HEK293 (cell line): ENCODE measurements at regions not wholly inside any gene's neighbourhood (a gene's known extent, or its start where the extent isn't known, plus 50 kb on each side); places are given as distances from the start of the nearest gene placed in this dataset.

ENCODE experiments used
- CTCF ChIA-PET: fragments of 350-600 bp; formaldehyde crosslinking; extraction: SDS; loops from one replicate; lab custom pipeline; 2021; ENCODE audit warnings: antibody characterized with exemption; lab: Yijun Ruan, JAX
- POLR2A ChIA-PET: fragments of 300-600 bp; formaldehyde crosslinking; extraction: SDS; loops from one replicate; lab custom pipeline; 2020; ENCODE audit warnings: antibody characterized with exemption, inconsistent platforms; lab: Yijun Ruan, JAX
- H3K27ac ChIP-seq: fragments of 200-500 bp; sonication (Bioruptor generic); 2 replicates; pipeline ENCODE4 v1.5.1; 2014; ENCODE audit warnings: low read depth, low read length, control low read depth, inconsistent platforms; ENCODE audit errors: extremely low read depth
- H3K36me3 ChIP-seq, 2 experiments: fragments of 200-500 bp in 1 of 2; sonication (Bioruptor generic) in 1 of 2; 1 replicate in 1 of 2; 2 replicates in 1 of 2; pipeline ENCODE4 v1.5.1; 2014 to 2017; ENCODE audit warnings: inconsistent platforms in 2 of 2, low read length in 2 of 2; ENCODE audit not compliant: control insufficient read depth in 2 of 2, insufficient read depth in 1 of 2
- H3K4me1 ChIP-seq: fragments of 200-500 bp; sonication (Bioruptor generic); 2 replicates; pipeline ENCODE4 v1.5.1; 2014; ENCODE audit warnings: mild to moderate bottlenecking, low read length, inconsistent platforms; ENCODE audit not compliant: control insufficient read depth, insufficient read depth
- H3K4me3 ChIP-seq: 2 replicates; pipeline ENCODE4 v1.5.1; 2011; ENCODE audit warnings: low read depth, mild to moderate bottlenecking, control low read depth, low read length, moderate library complexity
- H3K9me3 ChIP-seq: fragments of 200-500 bp; sonication (Bioruptor generic); 2 replicates; pipeline ENCODE4 v1.5.1; 2014; ENCODE audit warnings: low read depth, low read length, inconsistent platforms; ENCODE audit not compliant: control insufficient read depth, insufficient read depth
- GFI1B ChIP-seq: fragments of 450-650 bp; formaldehyde crosslinking; IDR thresholded peaks from 2 replicates; pipeline ENCODE4 v1.5.1; 2016; ENCODE audit warnings: missing biosample characterization, missing genetic modification characterization
- GLIS2 ChIP-seq: fragments of 450-650 bp; formaldehyde crosslinking; IDR thresholded peaks from 2 replicates; pipeline ENCODE4 v1.5.1; 2016; ENCODE audit warnings: missing biosample characterization, missing genetic modification characterization
- HOXC10 ChIP-seq: sonication (generic); formaldehyde crosslinking; IDR thresholded peaks from 2 replicates; pipeline ENCODE4 v1.8.1; 2023; ENCODE audit warnings: mild to moderate bottlenecking, missing genetic modification reagents
- HOXD13 ChIP-seq: sonication (generic); formaldehyde crosslinking; IDR thresholded peaks from 2 replicates; pipeline ENCODE4 v1.8.0; 2022; ENCODE audit warnings: missing genetic modification reagents, borderline replicate concordance
- KLF7 ChIP-seq: fragments of 450-650 bp; formaldehyde crosslinking; IDR thresholded peaks from 2 replicates; pipeline ENCODE4 v1.5.1; 2016; ENCODE audit warnings: missing biosample characterization, missing genetic modification characterization, borderline replicate concordance
- KLF9 ChIP-seq: fragments of 450-650 bp; formaldehyde crosslinking; IDR thresholded peaks from 2 replicates; pipeline ENCODE4 v1.5.1; 2016; ENCODE audit warnings: missing biosample characterization, missing genetic modification characterization, low read depth
- MZF1 ChIP-seq: fragments of 450-650 bp; formaldehyde crosslinking; IDR thresholded peaks from 2 replicates; pipeline ENCODE4 v1.5.1; 2017; ENCODE audit warnings: missing biosample characterization, missing genetic modification characterization, borderline replicate concordance
- SCRT1 ChIP-seq: fragments of 450-650 bp; formaldehyde crosslinking; IDR thresholded peaks from 2 replicates; pipeline ENCODE4 v1.5.1; 2016; ENCODE audit warnings: missing biosample characterization, missing genetic modification characterization, borderline replicate concordance
- ZBTB17 ChIP-seq: fragments of 450-650 bp; formaldehyde crosslinking; IDR thresholded peaks from 2 replicates; pipeline ENCODE4 v1.5.1; 2016; ENCODE audit warnings: missing biosample characterization, missing genetic modification characterization
- ZBTB6 ChIP-seq: fragments of 450-650 bp; formaldehyde crosslinking; IDR thresholded peaks from 2 replicates; pipeline ENCODE4 v1.5.1; 2017; ENCODE audit warnings: missing biosample characterization, missing genetic modification characterization
- ZFP3 ChIP-seq: fragments of 450-650 bp; formaldehyde crosslinking; IDR thresholded peaks from 2 replicates; pipeline ENCODE4 v1.5.1; 2016; ENCODE audit warnings: low read depth, missing biosample characterization, missing genetic modification characterization
- ZFP37 ChIP-seq: fragments of 450-650 bp; formaldehyde crosslinking; IDR thresholded peaks from 2 replicates; pipeline ENCODE4 v1.5.1; 2016; ENCODE audit warnings: missing biosample characterization, missing genetic modification characterization
- ZIC2 ChIP-seq: fragments of 450-650 bp; formaldehyde crosslinking; IDR thresholded peaks from 2 replicates; pipeline ENCODE4 v1.5.1; 2016; ENCODE audit warnings: missing biosample characterization, missing genetic modification characterization
- ZNF112 ChIP-seq: fragments of 450-650 bp; formaldehyde crosslinking; IDR thresholded peaks from 2 replicates; pipeline ENCODE4 v1.5.0; 2017; ENCODE audit warnings: missing biosample characterization, missing genetic modification characterization
- ZNF394 ChIP-seq: fragments of 450-650 bp; formaldehyde crosslinking; IDR thresholded peaks from 2 replicates; pipeline ENCODE4 v1.5.1; 2016; ENCODE audit warnings: missing biosample characterization, missing genetic modification characterization, mild to moderate bottlenecking, moderate library complexity, borderline replicate concordance
- ZNF514 ChIP-seq: fragments of 450-650 bp; formaldehyde crosslinking; IDR thresholded peaks from 2 replicates; pipeline ENCODE4 v1.5.1; 2016; ENCODE audit warnings: missing biosample characterization, missing genetic modification characterization
- ZNF548 ChIP-seq: fragments of 450-650 bp; formaldehyde crosslinking; IDR thresholded peaks from 2 replicates; pipeline ENCODE4 v1.5.1; 2016; ENCODE audit warnings: missing biosample characterization, missing genetic modification characterization
- ZNF596 ChIP-seq: fragments of 450-650 bp; IDR thresholded peaks from 2 replicates; pipeline ENCODE4 v1.5.0; 2018; ENCODE audit warnings: missing biosample characterization, mild to moderate bottlenecking, missing genetic modification characterization, moderate library complexity
- ZNF623 ChIP-seq: fragments of 450-650 bp; formaldehyde crosslinking; IDR thresholded peaks from 2 replicates; pipeline ENCODE4 v1.5.1; 2016; ENCODE audit warnings: missing biosample characterization, missing genetic modification characterization
- ZNF660 ChIP-seq: fragments of 450-650 bp; IDR thresholded peaks from 2 replicates; pipeline ENCODE4 v1.5.1; 2018; ENCODE audit warnings: missing biosample characterization, mild to moderate bottlenecking, missing genetic modification characterization
- ZNF791 ChIP-seq: fragments of 450-650 bp; formaldehyde crosslinking; IDR thresholded peaks from 2 replicates; pipeline ENCODE4 v1.5.1; 2016; ENCODE audit warnings: missing biosample characterization, missing genetic modification characterization
- TF ChIP-seq, protein P1 (sequence below): fragments of 450-650 bp; formaldehyde crosslinking; IDR thresholded peaks from 2 replicates; pipeline ENCODE4 v1.5.1; 2016; ENCODE audit warnings: missing biosample characterization, missing genetic modification characterization
- TF ChIP-seq, protein P2 (sequence below): fragments of 450-650 bp; formaldehyde crosslinking; conservative IDR thresholded peaks from 2 replicates; pipeline ENCODE4 v1.5.1; 2016; ENCODE audit warnings: low read depth, missing biosample characterization, missing genetic modification characterization
- TF ChIP-seq, protein P3 (sequence below): fragments of 450-650 bp; formaldehyde crosslinking; IDR thresholded peaks from 2 replicates; pipeline ENCODE4 v1.5.1; 2016; ENCODE audit warnings: missing biosample characterization, missing genetic modification characterization

- TF ChIP-seq MZF1 (tag by site-specific recombination) (no peak), KLF9 (tag by site-specific recombination) (no peak), ZNF548 (tag by site-specific recombination) (no peak), GFI1B (tag by site-specific recombination) (no peak)
- TF ChIP-seq, protein P1, sequence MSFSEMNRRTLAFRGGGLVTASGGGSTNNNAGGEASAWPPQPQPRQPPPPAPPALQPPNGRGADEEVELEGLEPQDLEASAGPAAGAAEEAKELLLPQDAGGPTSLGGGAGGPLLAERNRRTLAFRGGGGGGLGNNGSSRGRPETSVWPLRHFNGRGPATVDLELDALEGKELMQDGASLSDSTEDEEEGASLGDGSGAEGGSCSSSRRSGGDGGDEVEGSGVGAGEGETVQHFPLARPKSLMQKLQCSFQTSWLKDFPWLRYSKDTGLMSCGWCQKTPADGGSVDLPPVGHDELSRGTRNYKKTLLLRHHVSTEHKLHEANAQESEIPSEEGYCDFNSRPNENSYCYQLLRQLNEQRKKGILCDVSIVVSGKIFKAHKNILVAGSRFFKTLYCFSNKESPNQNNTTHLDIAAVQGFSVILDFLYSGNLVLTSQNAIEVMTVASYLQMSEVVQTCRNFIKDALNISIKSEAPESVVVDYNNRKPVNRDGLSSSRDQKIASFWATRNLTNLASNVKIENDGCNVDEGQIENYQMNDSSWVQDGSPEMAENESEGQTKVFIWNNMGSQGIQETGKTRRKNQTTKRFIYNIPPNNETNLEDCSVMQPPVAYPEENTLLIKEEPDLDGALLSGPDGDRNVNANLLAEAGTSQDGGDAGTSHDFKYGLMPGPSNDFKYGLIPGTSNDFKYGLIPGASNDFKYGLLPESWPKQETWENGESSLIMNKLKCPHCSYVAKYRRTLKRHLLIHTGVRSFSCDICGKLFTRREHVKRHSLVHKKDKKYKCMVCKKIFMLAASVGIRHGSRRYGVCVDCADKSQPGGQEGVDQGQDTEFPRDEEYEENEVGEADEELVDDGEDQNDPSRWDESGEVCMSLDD (tag by site-specific recombination) = no peak
Observed at GRCh38 chr11:121800240-121800639, 315.8 kb downstream of the BLID start (continued).

DNA sequence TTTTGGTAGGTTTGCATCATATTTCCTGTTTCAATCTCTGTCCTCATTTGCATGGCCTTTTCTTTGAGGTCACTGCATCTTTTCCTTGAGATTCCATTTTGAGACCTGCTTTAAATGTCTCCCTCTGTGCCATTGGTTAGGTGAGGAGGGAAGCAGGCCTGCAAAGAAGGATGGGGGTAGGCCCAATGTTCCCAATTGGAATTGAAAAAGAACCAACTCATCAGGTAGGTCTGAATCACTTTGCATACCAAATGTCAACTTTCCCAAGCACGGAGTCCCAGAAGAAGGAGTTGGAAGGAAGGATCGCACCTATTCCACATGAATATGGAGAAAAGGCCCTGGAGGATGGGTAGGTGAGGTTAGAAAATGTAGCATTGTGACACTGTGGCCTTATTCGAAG lies 318.5 kb downstream of the BLID start:
- no peak overlapping the region for H3K27ac ChIP-seq
- no peaks in the 10 kb centered on the region for H3K36me3 ChIP-seq
- no peaks in the 10 kb centered on the region for H3K9me3 ChIP-seq
- TF ChIP-seq ZNF596 (tag by site-specific recombination) (no peak), ZNF791 (tag by site-specific recombination) (no peak), GLIS2 (no peak), ZNF623 (tag by site-specific recombination) (no peak), ZBTB17 (tag by site-specific recombination) (no peak), ZNF112 (tag by site-specific recombination) (no peak), HOXC10 (CRISPR knock-in tag) (no peak), KLF7 (tag by site-specific recombination) (no peak), ZBTB6 (tag by site-specific recombination) (no peak), SCRT1 (tag by site-specific recombination) (no peak), ZFP37 (no peak), ZNF394 (tag by site-specific recombination) (no peak), ZIC2 (tag by site-specific recombination) (no peak), ZFP3 (no peak), ZNF514 (tag by site-specific recombination) (no peak), HOXD13 (CRISPR knock-in tag) (no peak), ZNF660 (tag by site-specific recombination) (no peak)
- TF ChIP-seq, protein P2, sequence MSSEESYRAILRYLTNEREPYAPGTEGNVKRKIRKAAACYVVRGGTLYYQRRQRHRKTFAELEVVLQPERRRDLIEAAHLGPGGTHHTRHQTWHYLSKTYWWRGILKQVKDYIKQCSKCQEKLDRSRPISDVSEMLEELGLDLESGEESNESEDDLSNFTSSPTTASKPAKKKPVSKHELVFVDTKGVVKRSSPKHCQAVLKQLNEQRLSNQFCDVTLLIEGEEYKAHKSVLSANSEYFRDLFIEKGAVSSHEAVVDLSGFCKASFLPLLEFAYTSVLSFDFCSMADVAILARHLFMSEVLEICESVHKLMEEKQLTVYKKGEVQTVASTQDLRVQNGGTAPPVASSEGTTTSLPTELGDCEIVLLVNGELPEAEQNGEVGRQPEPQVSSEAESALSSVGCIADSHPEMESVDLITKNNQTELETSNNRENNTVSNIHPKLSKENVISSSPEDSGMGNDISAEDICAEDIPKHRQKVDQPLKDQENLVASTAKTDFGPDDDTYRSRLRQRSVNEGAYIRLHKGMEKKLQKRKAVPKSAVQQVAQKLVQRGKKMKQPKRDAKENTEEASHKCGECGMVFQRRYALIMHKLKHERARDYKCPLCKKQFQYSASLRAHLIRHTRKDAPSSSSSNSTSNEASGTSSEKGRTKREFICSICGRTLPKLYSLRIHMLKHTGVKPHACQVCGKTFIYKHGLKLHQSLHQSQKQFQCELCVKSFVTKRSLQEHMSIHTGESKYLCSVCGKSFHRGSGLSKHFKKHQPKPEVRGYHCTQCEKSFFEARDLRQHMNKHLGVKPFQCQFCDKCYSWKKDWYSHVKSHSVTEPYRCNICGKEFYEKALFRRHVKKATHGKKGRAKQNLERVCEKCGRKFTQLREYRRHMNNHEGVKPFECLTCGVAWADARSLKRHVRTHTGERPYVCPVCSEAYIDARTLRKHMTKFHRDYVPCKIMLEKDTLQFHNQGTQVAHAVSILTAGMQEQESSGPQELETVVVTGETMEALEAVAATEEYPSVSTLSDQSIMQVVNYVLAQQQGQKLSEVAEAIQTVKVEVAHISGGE (tag by site-specific recombination) = no peak
- TF ChIP-seq, protein P3, sequence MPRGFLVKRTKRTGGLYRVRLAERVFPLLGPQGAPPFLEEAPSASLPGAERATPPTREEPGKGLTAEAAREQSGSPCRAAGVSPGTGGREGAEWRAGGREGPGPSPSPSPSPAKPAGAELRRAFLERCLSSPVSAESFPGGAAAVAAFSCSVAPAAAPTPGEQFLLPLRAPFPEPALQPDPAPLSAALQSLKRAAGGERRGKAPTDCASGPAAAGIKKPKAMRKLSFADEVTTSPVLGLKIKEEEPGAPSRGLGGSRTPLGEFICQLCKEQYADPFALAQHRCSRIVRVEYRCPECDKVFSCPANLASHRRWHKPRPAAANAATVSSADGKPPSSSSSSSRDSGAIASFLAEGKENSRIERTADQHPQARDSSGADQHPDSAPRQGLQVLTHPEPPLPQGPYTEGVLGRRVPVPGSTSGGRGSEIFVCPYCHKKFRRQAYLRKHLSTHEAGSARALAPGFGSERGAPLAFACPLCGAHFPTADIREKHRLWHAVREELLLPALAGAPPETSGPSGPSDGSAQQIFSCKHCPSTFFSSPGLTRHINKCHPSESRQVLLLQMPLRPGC (tag by site-specific recombination) = no peak
- no peak overlapping the region for H3K4me3 ChIP-seq
- H3K4me1 ChIP-seq = no peaks in the 10 kb centered on the region
- ChIA-PET POLR2A (no interaction called here), CTCF (no interaction called here)
